ENCODE measurements at regions not wholly inside any gene's neighbourhood (a gene's known extent, or its start where the extent isn't known, plus 50 kb on each side); places are given as distances from the start of the nearest gene placed in this dataset.

- no peak for DNase-seq
These were observed 198.2 kb downstream of the KIF4B start for GRCh38 chr5:155211764-155212163.

DNA sequence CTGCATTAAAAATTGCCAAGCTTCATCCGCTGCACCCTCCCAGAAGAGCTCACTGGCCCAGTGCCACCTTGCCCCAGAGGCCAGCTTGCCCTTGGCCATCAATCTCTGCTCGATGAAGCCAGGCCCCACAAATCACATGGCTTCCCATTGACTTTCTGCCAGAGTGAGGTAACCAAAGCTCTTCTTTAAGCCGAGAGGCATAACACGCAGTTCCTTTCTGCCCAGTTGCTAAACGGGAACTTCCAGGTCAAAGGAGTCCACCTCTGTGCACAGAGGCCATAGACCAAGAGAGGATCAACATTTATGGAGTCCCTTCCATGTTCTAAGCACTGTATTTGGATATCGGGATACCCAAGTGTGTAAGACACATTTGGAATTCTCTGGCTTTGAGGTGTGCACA lies 208.8 kb downstream of the KIF4B start:
- DNase-seq, result no peak

DNA sequence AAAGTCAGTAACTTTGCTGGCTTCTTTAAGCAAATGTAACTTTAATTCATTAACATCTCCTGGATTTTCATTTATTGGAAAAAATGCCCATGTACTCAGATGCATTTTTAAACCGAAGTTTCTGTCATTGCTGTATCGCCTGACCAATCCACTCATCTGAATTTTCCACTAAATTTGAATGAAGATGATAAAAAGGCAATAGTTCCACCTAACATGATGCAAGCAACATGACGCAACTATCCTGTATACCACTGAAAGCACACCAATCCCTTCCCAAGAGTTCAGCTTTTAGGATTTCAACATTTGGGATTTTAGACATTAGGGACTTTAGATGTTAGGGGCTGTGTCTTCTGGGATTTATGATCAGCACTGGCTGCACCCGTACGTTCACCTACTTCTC lies 215.6 kb downstream of the KIF4B start:
- DNase-seq, result no peak

- no peak for DNase-seq
These were observed 226.2 kb downstream of the KIF4B start for GRCh38 chr5:155239803-155240202.

DNA sequence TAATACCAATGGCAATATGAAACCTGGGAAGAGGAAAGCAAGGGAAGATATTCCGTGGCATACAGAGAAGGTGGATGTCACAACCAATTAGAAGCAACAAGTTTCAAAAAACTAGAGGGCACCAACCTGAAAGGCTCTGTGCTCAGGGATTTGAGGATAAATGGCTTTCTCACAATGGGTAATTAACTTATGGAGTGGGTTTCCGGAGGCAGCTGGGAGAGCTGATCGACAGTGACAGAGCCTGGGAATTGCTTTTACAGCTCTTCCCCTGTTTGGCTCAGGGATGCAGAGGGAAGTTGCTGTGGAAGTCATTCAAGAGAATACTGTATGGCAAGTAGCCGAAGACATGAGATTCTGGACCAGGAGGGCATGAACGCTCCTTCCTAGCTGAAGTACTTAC lies 237.0 kb downstream of the KIF4B start:
- DNase-seq, result no peak

DNA sequence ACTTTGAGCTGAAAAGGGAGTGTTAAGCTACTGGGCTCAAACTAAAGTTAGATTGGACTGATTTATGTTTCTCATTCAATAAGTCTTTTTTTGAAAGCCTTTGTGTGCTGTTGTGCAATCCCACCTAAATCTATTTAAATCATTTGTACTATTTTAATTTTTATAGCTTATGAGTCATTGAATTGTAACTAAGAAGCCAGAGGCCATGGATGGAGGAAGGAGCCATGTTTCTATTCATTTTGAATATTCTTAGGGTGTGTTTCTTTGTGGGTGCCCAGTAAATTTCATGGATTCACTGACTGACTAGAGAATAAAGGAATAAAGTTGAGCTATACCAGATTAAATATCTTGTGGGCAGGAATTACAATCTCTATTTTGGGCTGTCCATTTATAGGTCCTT lies 238.5 kb downstream of the KIF4B start:
- no peak for DNase-seq

- DNase-seq, result no peak
These were observed 239.2 kb downstream of the KIF4B start for GRCh38 chr5:155252717-155253116.

- DNase-seq, result no peak
These were observed 240.8 kb downstream of the KIF4B start for GRCh38 chr5:155254399-155254798.

GRCh38 chr5:155258161-155258560 lies 244.6 kb downstream of the KIF4B start:
- DNase-seq, result no peak

- DNase-seq, result no peak
These were observed 246.1 kb downstream of the KIF4B start for GRCh38 chr5:155259648-155260047.

DNA sequence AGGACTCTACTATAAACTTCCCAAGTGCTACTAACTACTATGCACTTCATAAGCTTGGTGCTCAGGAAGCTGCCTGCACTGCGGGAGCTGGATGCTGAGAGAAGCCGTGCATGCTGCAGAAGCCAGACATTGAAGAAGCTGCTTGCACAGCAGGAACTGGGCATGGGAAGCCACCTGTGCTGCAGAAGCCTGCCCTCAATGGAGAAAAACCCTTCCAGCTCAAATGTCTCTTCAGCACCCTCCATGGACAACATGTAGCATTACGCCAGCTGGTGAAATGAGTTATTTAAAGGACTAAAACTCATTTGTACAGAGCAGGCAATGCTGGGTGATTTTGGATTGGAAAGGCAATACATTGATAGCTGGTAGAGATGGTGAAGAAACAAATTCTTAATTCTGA lies 247.2 kb downstream of the KIF4B start:
- no peak for DNase-seq

DNA sequence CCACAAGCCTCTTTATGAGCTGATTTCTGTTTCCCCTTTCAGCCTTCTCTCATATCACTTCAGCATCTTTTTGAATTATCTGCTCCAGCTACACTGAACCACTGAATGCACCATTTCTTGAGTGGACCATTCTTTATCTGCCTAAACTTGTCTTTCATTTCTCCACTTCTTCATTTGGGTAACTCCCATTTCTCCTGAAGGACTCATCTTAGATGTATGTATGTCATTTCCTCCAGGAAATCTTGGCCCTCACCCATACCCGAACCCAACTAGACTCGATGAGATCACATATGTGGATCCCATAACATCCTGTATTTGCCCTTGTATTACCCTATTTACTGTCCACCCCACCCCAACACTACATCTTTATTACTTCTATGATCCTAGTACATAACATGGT lies 249.8 kb downstream of the KIF4B start:
- DNase-seq, result no peak

DNA sequence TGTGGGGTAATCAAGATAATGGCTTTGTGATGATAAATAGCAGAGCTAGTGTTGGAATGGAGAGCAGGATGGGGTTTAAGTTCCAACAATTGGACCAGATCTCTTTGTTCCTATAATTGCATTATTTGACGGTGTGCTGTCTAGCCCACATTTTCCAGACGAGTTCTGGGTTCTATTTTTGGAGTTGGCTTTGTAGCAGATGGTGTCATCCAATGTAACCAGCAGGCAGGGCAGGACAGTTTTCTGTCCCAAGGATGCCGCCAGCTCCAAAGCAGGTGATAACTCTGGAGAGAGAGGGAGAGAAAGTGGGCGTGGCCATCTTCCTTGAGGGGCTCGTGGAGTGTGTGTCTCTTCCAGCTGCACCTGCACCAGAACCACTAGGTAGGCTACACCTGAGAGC lies 251.3 kb downstream of the KIF4B start:
- DNase-seq, result no peak

- no peak for DNase-seq
These were observed 255.3 kb downstream of the KIF4B start for GRCh38 chr5:155268770-155269425.

- DNase-seq, result no peak
These were observed 257.2 kb downstream of the KIF4B start for GRCh38 chr5:155270725-155271124.

DNA sequence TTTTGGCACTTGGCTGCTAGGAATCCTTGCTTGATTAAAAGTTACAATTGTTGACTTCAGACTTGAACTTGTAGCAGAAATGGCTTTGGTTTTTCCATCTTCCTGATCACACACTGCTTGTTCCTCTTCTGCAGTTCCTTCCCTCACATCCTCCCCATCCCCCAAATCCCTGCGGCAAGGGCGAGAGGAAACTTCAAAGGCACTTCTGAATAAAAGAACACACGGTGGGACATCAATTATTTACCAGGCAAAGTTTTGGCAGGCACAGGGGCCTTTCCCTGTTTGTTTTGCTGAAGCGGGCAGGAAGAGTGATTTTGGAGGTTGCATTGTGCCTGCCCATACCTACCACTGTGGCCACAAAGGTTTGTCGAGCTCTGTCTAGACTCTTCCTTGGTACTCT lies 260.9 kb downstream of the KIF4B start:
- DNase-seq, result no peak

DNA sequence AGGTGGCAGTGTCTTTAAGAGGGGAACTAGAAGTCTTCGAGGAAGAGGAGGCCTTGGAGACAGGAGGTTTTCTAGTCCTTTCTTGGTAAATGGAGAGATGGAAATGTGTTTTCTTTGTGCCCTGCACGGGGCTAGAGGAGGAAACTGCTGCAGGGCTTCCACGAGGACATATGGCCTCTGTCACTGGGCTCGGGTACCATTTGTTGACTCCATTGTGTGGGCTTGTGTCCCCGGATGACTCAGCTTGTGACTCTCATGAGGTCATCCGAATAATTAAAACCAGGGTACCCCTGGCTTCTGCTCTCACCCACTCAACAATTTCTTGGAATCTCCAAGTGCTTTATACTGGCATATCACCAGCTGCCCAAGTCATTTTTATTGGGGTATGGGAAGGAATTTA lies 261.7 kb downstream of the KIF4B start:
- no peak for DNase-seq

- no peak for DNase-seq
These were observed 262.7 kb downstream of the KIF4B start for GRCh38 chr5:155276231-155276630.

DNA sequence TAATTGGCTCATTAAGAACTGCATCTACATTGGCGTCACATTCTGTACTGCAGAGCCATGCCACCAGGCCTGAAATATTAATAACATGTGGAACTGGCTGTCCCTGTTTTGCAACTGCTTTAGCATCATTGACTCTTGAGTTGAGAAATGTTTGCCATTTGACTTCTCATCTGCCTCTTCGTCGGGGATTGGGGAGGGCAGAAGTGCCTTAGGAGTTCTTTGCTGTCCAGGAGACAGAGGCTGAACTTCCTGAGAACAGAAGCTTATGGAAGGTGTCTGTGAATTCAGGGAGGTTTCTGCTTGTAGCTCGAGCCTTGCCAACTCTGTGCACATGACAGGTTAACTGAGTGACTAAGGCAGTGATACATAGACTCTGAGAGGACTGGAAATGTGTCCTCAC lies 265.0 kb downstream of the KIF4B start:
- DNase-seq, result no peak

- no peak for DNase-seq
These were observed 269.1 kb downstream of the KIF4B start for GRCh38 chr5:155282503-155283107.

GRCh38 chr5:155285706-155286105 lies 272.2 kb downstream of the KIF4B start:
- no peak for DNase-seq

DNA sequence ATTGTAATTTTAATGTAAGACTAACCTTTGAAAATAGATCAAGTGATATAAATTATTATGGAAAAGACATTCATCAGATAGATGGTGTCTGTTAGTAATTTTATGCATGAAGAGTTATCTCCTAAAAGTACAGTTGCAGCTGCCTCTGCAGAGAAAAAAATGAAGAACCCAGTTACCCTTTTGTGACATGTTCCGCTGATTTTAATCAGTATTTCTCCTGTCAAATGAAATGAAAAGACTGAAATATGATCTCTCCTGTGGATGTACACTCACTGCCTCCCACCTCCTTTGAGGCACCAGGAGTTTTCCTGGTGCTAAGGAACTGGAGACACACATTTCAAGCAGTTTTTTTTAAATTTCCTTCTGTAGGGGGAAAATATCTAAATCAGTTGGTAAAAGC lies 277.4 kb downstream of the KIF4B start:
- no peak for DNase-seq

DNA sequence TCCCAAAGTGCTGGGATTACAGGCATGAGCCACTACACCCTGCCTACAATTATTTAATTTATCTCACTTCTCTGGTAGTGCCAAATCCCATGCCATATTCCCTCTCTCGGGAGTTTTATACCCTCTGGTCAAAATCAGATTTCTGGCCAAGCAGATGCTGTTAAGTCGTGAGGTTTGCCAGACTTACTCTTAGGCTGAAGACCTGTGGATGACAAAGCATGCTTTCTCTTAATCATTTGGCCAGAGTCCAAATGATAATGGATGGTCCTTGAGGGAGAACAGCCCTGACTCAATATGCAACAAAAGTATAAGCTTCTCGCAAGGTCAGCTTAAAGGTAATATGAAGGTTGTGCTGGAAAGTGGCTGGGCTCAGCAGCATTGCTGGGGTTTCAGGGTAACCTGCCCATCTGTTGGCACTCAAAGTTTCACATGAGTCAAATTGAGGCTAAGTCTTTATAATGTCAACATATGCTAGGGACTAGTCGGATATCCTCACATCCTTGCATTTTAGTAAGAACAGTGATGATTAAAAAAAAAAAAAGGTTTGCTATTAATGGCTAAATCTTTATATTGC lies 280.1 kb downstream of the KIF4B start:
- DNase-seq, result no peak

DNA sequence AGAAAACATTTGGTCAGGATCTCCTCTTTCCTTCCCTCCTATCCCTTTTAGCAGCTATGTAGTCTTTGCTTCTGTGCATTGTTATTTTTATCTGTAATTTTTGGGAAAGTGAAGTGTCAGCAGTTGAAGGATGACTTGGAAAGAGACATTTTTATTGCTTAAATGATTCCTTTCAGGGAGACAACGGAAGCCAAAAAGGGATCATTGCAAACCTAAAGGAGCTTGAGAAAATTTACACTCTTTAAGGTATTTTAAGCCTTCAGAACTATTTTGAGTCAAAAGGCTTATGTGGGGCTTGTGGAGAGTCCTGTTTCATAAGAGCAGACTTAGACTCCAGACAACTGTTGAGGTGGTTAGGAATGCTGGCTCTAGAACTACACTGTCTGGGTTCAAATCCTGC lies 281.6 kb downstream of the KIF4B start:
- DNase-seq, result no peak

All from effector CD4-positive, alpha-beta T cell (primary cell).